HepG2 (cell line): ENCODE measurements at regions not wholly inside any gene's neighbourhood (a gene's known extent, or its start where the extent isn't known, plus 50 kb on each side); places are given as distances from the start of the nearest gene placed in this dataset.

Source experiments
- ATAC-seq: fragments of 200-7000 bp; cut with Tn5 transposase; 3 replicates; pipeline ENCODE4 v1.9.1; 2020; ENCODE audit warnings: mild to moderate bottlenecking, moderate library complexity
- BruUV-seq: library from RNA; stranded (reverse); fragments of 400-500 nt; replicated peaks from 2 replicates; lab custom pipeline; 2021; lab: Mats Ljungman, UMichigan
- CTCF ChIA-PET: fragments of 300-600 bp; formaldehyde crosslinking; extraction: SDS; loops from one replicate; lab custom pipeline; 2021; ENCODE audit warnings: low total read pairs, inconsistent platforms, low intra/inter-chr PET ratio; lab: Yijun Ruan, JAX
- POLR2A ChIA-PET: fragments of 350-600 bp; sonication (Branson Sonifier 250); formaldehyde crosslinking; loops from one replicate; lab custom pipeline; 2020; ENCODE audit warnings: antibody characterized with exemption, inconsistent platforms; lab: Yijun Ruan, JAX
- DNase-seq: peaks from one replicate; pipeline ENCODE4 v3.0.0-alpha.2; 2015; ENCODE audit warnings: low spot score
- FAIRE-seq: peaks from 3 replicates; lab custom pipeline; 2011; peaks lifted over from hg19 to GRCh38; lab: Jason Lieb, UNC
- H2AFZ ChIP-seq: one replicate; pipeline ENCODE4 v1.6.1; 2011; ENCODE audit warnings: low read length, inconsistent platforms
- H3K27ac ChIP-seq: fragments of 300-600 bp; 3 replicates; pipeline ENCODE4 v1.8.0; 2011; ENCODE audit warnings: mixed run types, mild to moderate bottlenecking, mixed read lengths, low read length, inconsistent platforms; ENCODE audit not compliant: insufficient read depth; ENCODE audit errors: extremely low read length
- H3K27me3 ChIP-seq, 2 experiments: fragments of 200-600 bp in 1 of 2; 2 replicates in 1 of 2; 3 replicates in 1 of 2; pipeline versions ENCODE4 v1.6.0 to v1.8.0; 2011; ENCODE audit warnings: low read length in 2 of 2, mild to moderate bottlenecking in 2 of 2, moderate library complexity in 2 of 2, inconsistent platforms in 1 of 2; ENCODE audit not compliant: insufficient read depth in 2 of 2, control insufficient read depth in 1 of 2
- H3K36me3 ChIP-seq, 2 experiments: fragments of 200-600 bp in 1 of 2; replicated peaks in 1 of 2; 2 replicates in 1 of 2; 3 replicates in 1 of 2; pipeline versions ENCODE4 v1.5.1 to v1.8.0; 2011; ENCODE audit warnings: low read length in 2 of 2, inconsistent platforms in 1 of 2; ENCODE audit not compliant: insufficient read depth in 2 of 2, control insufficient read depth in 1 of 2
- H3K4me1 ChIP-seq: 2 replicates; pipeline ENCODE4 v1.5.1; 2012; ENCODE audit warnings: low read length, inconsistent platforms; ENCODE audit not compliant: insufficient read depth
- H3K4me2 ChIP-seq: 2 replicates; pipeline ENCODE4 v1.6.0; 2011; ENCODE audit warnings: low read depth, low read length, inconsistent platforms
- H3K4me3 ChIP-seq, 3 experiments: fragments of 200-600 bp in 1 of 3; sonication (generic), shearing (Covaris generic) in 1 of 3; replicated peaks in 1 of 3; 2 replicates each; pipeline ENCODE4 v1.5.1; 2011 to 2016; ENCODE audit warnings: low read length in 3 of 3, inconsistent platforms in 2 of 3, low read depth in 2 of 3, mild to moderate bottlenecking in 2 of 3, control low read depth in 1 of 3, mixed read lengths in 1 of 3; ENCODE audit not compliant: insufficient read depth in 1 of 3
- H3K79me2 ChIP-seq: one replicate; pipeline ENCODE4 v1.6.1; 2011; ENCODE audit warnings: low read length, inconsistent platforms; ENCODE audit not compliant: insufficient read depth
- H3K9ac ChIP-seq: 2 replicates; pipeline ENCODE4 v1.6.0; 2011; ENCODE audit warnings: mild to moderate bottlenecking, low read depth, low read length, inconsistent platforms; ENCODE audit not compliant: insufficient read depth
- H3K9me3 ChIP-seq: 2 replicates; pipeline ENCODE4 v1.5.1; 2012; ENCODE audit warnings: mild to moderate bottlenecking, low read length
- H4K20me1 ChIP-seq: 2 replicates; pipeline ENCODE4 v1.6.0; 2011; ENCODE audit warnings: inconsistent platforms, mild to moderate bottlenecking, low read length, moderate library complexity; ENCODE audit not compliant: insufficient read depth
- CBX2 ChIP-seq, 2 experiments: fragments of 200-600 bp in 1 of 2; sonication (generic); formaldehyde crosslinking in 1 of 2; IDR thresholded peaks; 2 replicates each; pipeline versions ENCODE4 v1.7.0 to v1.8.1; 2018 to 2022; ENCODE audit warnings: low read depth in 2 of 2, low read length in 1 of 2, mild to moderate bottlenecking in 1 of 2, missing genetic modification reagents in 1 of 2
- FOXM1 ChIP-seq: sonication (generic); formaldehyde crosslinking; IDR thresholded peaks from 2 replicates; pipeline ENCODE4 v1.5.0; 2020; ENCODE audit warnings: missing genetic modification reagents
- GMEB2 ChIP-seq: IDR thresholded peaks from 2 replicates; pipeline ENCODE4 v1.6.1; 2016; ENCODE audit warnings: missing biosample characterization, missing genetic modification reagents, low read depth
- GTF2F1 ChIP-seq: fragments of 150-350 bp; IDR thresholded peaks from 2 replicates; pipeline ENCODE4 v1.6.1; 2014; ENCODE audit warnings: low read length
- JUNB ChIP-seq: sonication (generic); formaldehyde crosslinking; IDR thresholded peaks from 2 replicates; pipeline ENCODE4 v1.8.0; 2022; ENCODE audit warnings: missing genetic modification reagents, mild to moderate bottlenecking, borderline replicate concordance
- MLLT10 ChIP-seq: sonication (generic); formaldehyde crosslinking; IDR thresholded peaks from 2 replicates; pipeline ENCODE4 v1.4.0; 2020; ENCODE audit warnings: missing genetic modification reagents
- PAX8 ChIP-seq: sonication (generic); formaldehyde crosslinking; IDR thresholded peaks from 2 replicates; pipeline ENCODE4 v1.8.0; 2022; ENCODE audit warnings: mild to moderate bottlenecking, missing genetic modification reagents, borderline replicate concordance
- PRPF4 ChIP-seq: fragments of 200-400 bp; formaldehyde crosslinking; IDR thresholded peaks from 2 replicates; pipeline ENCODE4 v1.6.1; 2016; ENCODE audit warnings: low read length, low read depth; ENCODE audit not compliant: poor library complexity, severe bottlenecking
- RBAK ChIP-seq: sonication (generic); formaldehyde crosslinking; IDR thresholded peaks from 2 replicates; pipeline ENCODE4 v1.5.1; 2020; ENCODE audit warnings: mild to moderate bottlenecking, missing genetic modification reagents
- RNF219 ChIP-seq: sonication (generic); formaldehyde crosslinking; IDR thresholded peaks from 2 replicates; pipeline ENCODE4 v1.5.0; 2020; ENCODE audit warnings: mild to moderate bottlenecking, missing genetic modification reagents
- SSRP1 ChIP-seq: IDR thresholded peaks from 2 replicates; pipeline ENCODE4 v1.6.1; 2016; ENCODE audit warnings: control low read depth
- ZNF251 ChIP-seq: sonication (generic); formaldehyde crosslinking; IDR thresholded peaks from 2 replicates; pipeline ENCODE4 v1.9.0; 2021; ENCODE audit warnings: mild to moderate bottlenecking, missing genetic modification reagents
- ZNF501 ChIP-seq: sonication (generic); formaldehyde crosslinking; IDR thresholded peaks from 2 replicates; pipeline ENCODE4 v1.5.1; 2020; ENCODE audit warnings: mild to moderate bottlenecking, moderate library complexity, missing genetic modification reagents
- ZNF513 ChIP-seq: sonication (generic); formaldehyde crosslinking; conservative IDR thresholded peaks from 2 replicates; pipeline ENCODE4 v1.5.0; 2020; ENCODE audit warnings: missing genetic modification reagents
- ZNF660 ChIP-seq: sonication (generic); formaldehyde crosslinking; IDR thresholded peaks from 2 replicates; pipeline ENCODE4 v1.5.1; 2020; ENCODE audit warnings: mild to moderate bottlenecking, low read depth, missing genetic modification reagents, borderline replicate concordance
- ZNF878 ChIP-seq: sonication (generic); formaldehyde crosslinking; IDR thresholded peaks from 2 replicates; pipeline ENCODE4 v1.8.1; 2023; ENCODE audit warnings: mild to moderate bottlenecking, missing genetic modification reagents, moderate library complexity
- WGBS: methylation state at CpG from one replicate; pipeline ENCODE4 v1.1.6; 2017; ENCODE audit warnings: low lambda C conversion rate; 5-methylcytosine and 5-hydroxymethylcytosine counted together
- in situ Hi-C: cut with HindIII; loops from 2 replicates; pipeline ENCODE4 v1.10.0; 2017; ENCODE audit warnings: low pct_unique_long_range_greater_than_20kb; ENCODE audit not compliant: extremely low pct_ligation_motif_present
- intact Hi-C: fragments of 100-400 bp; cut with micrococcal nuclease; formaldehyde crosslinking; loops from one replicate; pipeline ENCODE4 v1.10.0; 2022; ENCODE audit not compliant: unreplicated experiment

GRCh38 chr11:29816359-29816758, 200.5 kb downstream of the KCNA4 start:
- no peak overlapping the region for H3K4me3 ChIP-seq
- in situ Hi-C loops (no loop called here), intact Hi-C loops (no loop called here)
- no peak overlapping the region for H3K9ac ChIP-seq
- no peak for ATAC-seq
- 0% methylated on average over 2 of the region's 2 CpGs for WGBS
- H2AFZ ChIP-seq = no peak overlapping the region
- FAIRE-seq = no peak
- no peak overlapping the region for H3K4me2 ChIP-seq
- TF ChIP-seq PRPF4 = no peak
- no peak for TF ChIP-seq ZNF501 (CRISPR knock-in tag)
- TF ChIP-seq GTF2F1 = no peak
- no peak for TF ChIP-seq PAX8 (CRISPR knock-in tag)
- no peak for TF ChIP-seq FOXM1 (CRISPR knock-in tag)
- TF ChIP-seq MLLT10 (CRISPR knock-in tag) = no peak
- TF ChIP-seq CBX2 (IDR thresholded peaks at IDR 0.05; ENCODE audit: low read depth, low read length) = no peak
- TF ChIP-seq CBX2 (CRISPR knock-in tag; IDR thresholded peaks at IDR 0.05; ENCODE audit: low read depth) = no peak
- no peak for TF ChIP-seq ZNF513 (CRISPR knock-in tag)
- no peak for TF ChIP-seq ZNF878 (CRISPR knock-in tag)
- no peak for TF ChIP-seq SSRP1 (CRISPR knock-in tag)
- no peak for TF ChIP-seq ZNF660 (CRISPR knock-in tag)
- no peak for TF ChIP-seq RNF219 (CRISPR knock-in tag)
- TF ChIP-seq RBAK = no peak
- TF ChIP-seq ZNF251 (CRISPR knock-in tag) = no peak
- TF ChIP-seq JUNB = no peak
- no peak for TF ChIP-seq GMEB2
- H3K4me1 ChIP-seq = no peaks in the 10 kb centered on the region
- H3K9me3 ChIP-seq = peaks cover 91% of the 10 kb centered on the region
- CTCF ChIA-PET = no interaction called here
- DNase-seq = no peak
- no peaks in the 10 kb centered on the region for H3K27me3 ChIP-seq
- POLR2A ChIA-PET = no interaction called here
- no peaks in the 10 kb centered on the region for H4K20me1 ChIP-seq
- BruUV-seq = no TSS peak
- H3K36me3 ChIP-seq = no peaks in the 10 kb centered on the region
- H3K27ac ChIP-seq = no peak overlapping the region
- no peaks in the 10 kb centered on the region for H3K79me2 ChIP-seq
